ENCODE measurements at regions not wholly inside any gene's neighbourhood (a gene's known extent, or its start where the extent isn't known, plus 50 kb on each side); places are given as distances from the start of the nearest gene placed in this dataset.

GRCh38 chr22:48605856-48606481 lies 1221.7 kb downstream of the BRD1 start:
- TF ChIP-seq CTCF (conservative IDR thresholded peaks at IDR 0.05; ENCODE audit: low read depth, low read length) (no peak), EZH2 (IDR thresholded peaks at IDR 0.05; ENCODE audit: low read length, unreplicated experiment) (no peak), EZH2phosphoT487 (IDR thresholded peaks at IDR 0.05; ENCODE audit: borderline replicate concordance, low read length) (no peak)

Measured in PC-3 (cell line).